SK-N-MC (cell line): ENCODE measurements at regions not wholly inside any gene's neighbourhood (a gene's known extent, or its start where the extent isn't known, plus 50 kb on each side); places are given as distances from the start of the nearest gene placed in this dataset.

Experiments used
- EZH2 ChIP-seq: fragments of 200-600 bp; sonication (generic); IDR thresholded peaks from one replicate; pipeline ENCODE4 v1.6.1; 2017; ENCODE audit warnings: antibody characterized with exemption
- POLR2AphosphoS5 ChIP-seq: IDR thresholded peaks from 2 replicates; pipeline ENCODE4 v1.6.1; 2012; ENCODE audit warnings: mild to moderate bottlenecking, low read depth, low read length, borderline replicate concordance

- TF ChIP-seq POLR2AphosphoS5 = no peak
- no peak for TF ChIP-seq EZH2
Observed at GRCh38 chr2:19709553-19709952, 192.2 kb downstream of the TTC32 start.
